SIG-M5 treated with dmso at 0.1 percent for 504 hours (cell line): ENCODE measurements at regions not wholly inside any gene's neighbourhood (a gene's known extent, or its start where the extent isn't known, plus 50 kb on each side); places are given as distances from the start of the nearest gene placed in this dataset.
A peak's percentile ranks its signal among the peaks of the same experiment; 100 is the strongest.

ENCODE experiments used
- DNase-seq: peaks from one replicate; lab custom pipeline; 2025; ENCODE audit not compliant: unreplicated experiment; lab: John Stamatoyannopoulos, UW

- DNase-seq: no peak
Measured at GRCh38 chr9:82538634-82539033, 524.3 kb downstream of the RASEF start.

GRCh38 chr9:82539146-82539545 is 523.8 kb downstream of the RASEF start:
- DNase-seq: peak; percentile 8

GRCh38 chr9:82539856-82540579 is 522.9 kb downstream of the RASEF start:
- DNase-seq: peak; percentile 74

GRCh38 chr9:82543726-82544125 is 519.2 kb downstream of the RASEF start:
- no peak for DNase-seq

GRCh38 chr9:82546136-82546535 is 516.8 kb downstream of the RASEF start:
- no peak for DNase-seq

GRCh38 chr9:82547995-82548394 is 514.9 kb downstream of the RASEF start:
- no peak for DNase-seq

- DNase-seq: no peak
Measured at GRCh38 chr9:82549174-82549821, 513.6 kb downstream of the RASEF start.

GRCh38 chr9:82552784-82553183 is 510.2 kb downstream of the RASEF start:
- no peak for DNase-seq

- DNase-seq: peak; percentile 48
Measured at GRCh38 chr9:82553654-82554366, 509.1 kb downstream of the RASEF start.

GRCh38 chr9:82554381-82554780 is 508.6 kb downstream of the RASEF start:
- no peak for DNase-seq

GRCh38 chr9:82555031-82555430 is 507.9 kb downstream of the RASEF start:
- DNase-seq: no peak

- DNase-seq: no peak
Measured at GRCh38 chr9:82555431-82556051, 507.4 kb downstream of the RASEF start.

- DNase-seq: no peak
Measured at GRCh38 chr9:82558346-82558745, 504.6 kb downstream of the RASEF start.

- no peak for DNase-seq
Measured at GRCh38 chr9:82558855-82559630, 503.9 kb downstream of the RASEF start.

- no peak for DNase-seq
Measured at GRCh38 chr9:82560036-82560435, 502.9 kb downstream of the RASEF start.

GRCh38 chr9:82560457-82560904 is 502.5 kb downstream of the RASEF start:
- DNase-seq: peak; percentile 10

- peak; percentile 1 for DNase-seq
Measured at GRCh38 chr9:82563094-82563493, 499.8 kb downstream of the RASEF start.

GRCh38 chr9:82563841-82564240 is 499.1 kb downstream of the RASEF start:
- no peak for DNase-seq

GRCh38 chr9:82565188-82565969 is 497.6 kb downstream of the RASEF start:
- DNase-seq: no peak

GRCh38 chr9:82567953-82568352 is 495.0 kb downstream of the RASEF start:
- DNase-seq: no peak
